NOMO-1 (cell line): ENCODE measurements at regions not wholly inside any gene's neighbourhood (a gene's known extent, or its start where the extent isn't known, plus 50 kb on each side); places are given as distances from the start of the nearest gene placed in this dataset.
"Not testable (repeated sequence)": the region's sequence is repeated elsewhere in the genome, so short reads cannot be mapped to it uniquely, and the experiment has no call there.

ENCODE experiments used
- DNase-seq, 2 experiments: peaks; one replicate each; lab custom pipeline; 2025; ENCODE audit not compliant: unreplicated experiment in 2 of 2; lab: John Stamatoyannopoulos, UW

DNA sequence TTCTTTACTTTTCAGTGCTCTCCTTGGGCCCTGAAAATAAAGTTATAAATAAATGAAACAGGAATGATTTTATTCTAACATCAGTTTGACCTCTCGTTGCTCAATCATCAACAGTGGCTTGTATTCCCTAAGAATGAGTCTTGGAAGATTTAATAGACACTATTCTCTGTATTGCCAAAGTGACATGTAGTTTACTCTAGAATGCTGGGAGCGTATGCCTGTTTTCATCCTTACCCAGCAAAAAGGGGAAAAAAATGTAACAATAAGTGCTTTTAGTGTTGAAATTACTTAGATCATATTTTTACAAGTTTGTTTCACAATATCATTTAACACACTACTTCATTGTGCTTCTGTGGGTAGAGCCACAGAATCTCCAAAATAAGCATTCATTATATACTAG, 240.6 kb upstream of the CWC22 start:
- no peak for DNase-seq

DNA sequence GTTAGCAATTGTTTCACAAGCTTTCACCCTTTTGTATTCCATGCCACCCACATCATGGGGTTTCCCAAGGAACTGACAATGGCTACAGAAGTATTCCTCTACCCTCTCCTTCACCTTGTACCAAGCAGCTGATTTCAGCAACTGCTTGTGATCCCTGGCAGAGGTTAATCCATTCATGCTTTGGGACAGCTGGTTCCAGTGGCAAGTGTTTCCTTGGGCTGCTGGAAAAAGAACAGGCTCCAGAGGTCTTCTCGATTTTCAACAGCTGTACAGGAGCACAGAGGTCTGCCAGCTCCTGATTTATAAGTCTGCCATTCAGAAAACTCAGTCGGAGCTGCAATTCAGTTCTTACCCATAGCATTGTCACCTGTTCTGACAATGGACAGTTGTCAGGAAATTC, 239.2 kb upstream of the CWC22 start:
- no peak for DNase-seq

DNA sequence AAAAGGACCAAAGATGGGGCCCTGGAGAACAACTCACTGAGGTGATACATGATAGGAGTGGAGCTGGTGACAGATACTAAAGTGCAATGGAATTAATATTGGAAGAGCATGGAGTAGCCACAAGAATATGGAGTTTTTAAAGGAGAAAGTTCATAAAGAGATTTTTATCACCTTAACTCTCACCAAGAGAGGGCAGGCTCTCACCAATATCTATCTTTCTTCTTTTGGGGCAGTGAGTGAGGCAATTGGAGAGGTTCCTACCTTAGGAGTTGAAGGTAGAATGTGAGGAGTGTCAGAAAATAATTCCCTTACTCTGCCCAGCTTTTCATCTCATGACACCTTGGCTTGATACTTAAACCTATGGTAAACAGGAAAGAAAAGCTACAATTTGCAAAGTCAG, 233.7 kb upstream of the CWC22 start:
- DNase-seq = peak in 1 of 2 experiments; percentile 14

DNA sequence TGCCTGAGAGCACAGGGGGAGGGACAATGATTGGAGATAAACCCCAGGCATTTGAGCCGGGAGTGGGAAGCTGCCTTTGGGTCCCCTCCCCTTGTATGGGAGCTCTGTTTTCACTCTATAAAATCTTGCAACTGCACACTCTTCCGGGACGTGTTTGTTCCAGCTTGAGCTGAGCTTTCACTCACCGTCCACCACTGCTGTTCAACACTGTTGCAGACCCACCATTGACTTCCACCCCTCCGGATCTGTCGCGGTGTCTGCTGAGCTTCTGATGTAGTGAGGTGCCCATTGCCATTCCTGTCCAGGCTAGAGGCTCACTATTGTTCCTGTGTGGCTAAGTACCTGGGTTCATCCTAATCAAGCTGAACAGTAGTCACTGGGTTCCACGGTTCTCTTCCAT, 231.6 kb upstream of the CWC22 start:
- DNase-seq = no peak

DNA sequence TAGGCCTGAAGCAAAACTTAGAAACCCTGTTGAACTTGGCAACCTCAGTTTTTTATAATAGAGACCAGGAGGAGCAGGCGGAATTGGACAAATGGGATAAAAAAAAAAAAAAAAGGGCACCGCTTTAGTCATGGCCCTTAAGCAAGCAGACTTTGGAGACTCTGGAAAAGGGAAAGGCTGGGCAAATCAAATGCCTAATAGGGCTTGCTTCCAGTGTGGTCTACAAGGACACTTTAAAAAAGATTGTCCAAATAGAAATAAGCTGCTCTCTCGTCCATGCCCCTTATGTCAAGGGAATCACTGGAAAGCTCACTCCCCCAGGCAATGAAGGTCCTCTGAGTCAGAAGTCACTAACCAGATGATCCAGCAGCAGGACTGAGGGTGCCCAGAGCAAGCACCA, 229.0 kb upstream of the CWC22 start:
- DNase-seq = not testable (repeated sequence)

DNA sequence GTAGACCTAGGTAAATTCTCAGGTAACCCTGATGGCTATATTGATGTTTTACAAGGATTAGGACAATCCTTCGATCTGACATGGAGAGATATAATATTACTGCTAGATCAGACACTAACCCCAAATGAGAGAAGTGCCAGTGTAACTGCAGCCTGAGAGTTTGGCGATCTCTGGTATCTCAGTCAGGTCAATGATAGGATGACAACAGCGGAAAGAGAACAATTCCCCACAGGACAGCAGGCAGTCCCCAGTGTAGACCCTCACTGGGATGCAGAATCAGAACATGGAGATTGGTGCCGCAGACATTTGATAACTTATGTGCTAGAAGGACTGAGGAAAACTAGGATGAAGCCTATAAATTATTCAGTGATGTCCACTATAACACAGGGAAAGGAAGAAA, 228.4 kb upstream of the CWC22 start:
- DNase-seq = not testable (repeated sequence)

DNA sequence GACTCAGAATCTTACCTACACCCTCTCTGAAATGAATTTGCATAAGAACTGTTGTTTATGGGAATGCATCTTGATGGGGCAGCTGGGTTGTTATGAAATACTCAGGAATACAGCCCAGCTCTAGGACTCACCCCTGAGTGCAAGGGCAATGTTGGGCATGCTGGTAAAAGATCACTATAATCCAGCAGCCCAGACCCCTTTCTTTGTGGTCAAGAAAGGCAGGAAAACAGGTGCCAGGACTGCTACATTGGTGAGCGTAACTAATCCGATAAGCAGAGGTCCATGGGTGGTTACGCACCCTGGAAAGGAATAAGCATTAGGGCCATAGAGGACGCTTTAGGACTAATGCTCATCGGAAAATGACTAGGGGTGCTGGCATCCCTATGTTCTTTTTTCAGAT, 227.9 kb upstream of the CWC22 start:
- not testable (repeated sequence) for DNase-seq

DNA sequence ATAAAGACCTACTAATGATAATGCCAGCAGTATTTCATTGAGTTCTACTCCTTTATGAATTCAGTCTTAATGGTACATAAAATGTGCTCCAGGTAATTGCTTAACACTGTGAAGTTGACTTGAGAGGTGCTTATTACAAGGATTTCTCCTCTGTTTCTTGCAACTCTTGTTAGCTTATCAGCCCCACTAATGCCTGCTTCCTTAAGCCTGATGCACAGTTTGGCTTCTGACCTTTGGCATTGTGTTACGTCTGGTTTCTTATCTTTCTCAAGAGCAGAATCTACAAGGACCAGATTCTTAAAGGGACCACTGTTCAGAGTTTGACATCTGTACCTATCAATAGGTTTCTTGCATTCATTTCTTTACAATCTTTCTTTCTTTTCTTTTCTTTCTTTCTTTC, 223.9 kb upstream of the CWC22 start:
- no peak for DNase-seq

DNA sequence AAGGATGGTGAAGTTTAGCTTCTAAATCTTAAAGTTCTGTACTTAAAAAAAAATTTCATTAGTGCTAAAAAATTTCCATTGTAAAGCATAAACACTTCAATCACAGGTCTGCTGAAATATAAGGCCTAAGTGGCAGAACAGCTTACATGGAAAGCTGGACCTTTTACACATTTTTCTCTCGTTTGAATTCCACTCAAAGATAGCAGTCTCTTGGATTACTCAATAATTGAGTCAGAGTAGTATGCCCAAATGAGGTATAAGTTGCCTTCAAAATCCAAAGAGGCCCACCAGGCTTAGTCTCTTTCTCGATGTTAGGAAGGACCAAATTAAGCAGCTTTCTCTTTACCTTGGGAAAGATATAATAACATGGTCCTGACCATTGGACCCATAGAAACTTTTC, 220.4 kb upstream of the CWC22 start:
- no peak for DNase-seq

DNA sequence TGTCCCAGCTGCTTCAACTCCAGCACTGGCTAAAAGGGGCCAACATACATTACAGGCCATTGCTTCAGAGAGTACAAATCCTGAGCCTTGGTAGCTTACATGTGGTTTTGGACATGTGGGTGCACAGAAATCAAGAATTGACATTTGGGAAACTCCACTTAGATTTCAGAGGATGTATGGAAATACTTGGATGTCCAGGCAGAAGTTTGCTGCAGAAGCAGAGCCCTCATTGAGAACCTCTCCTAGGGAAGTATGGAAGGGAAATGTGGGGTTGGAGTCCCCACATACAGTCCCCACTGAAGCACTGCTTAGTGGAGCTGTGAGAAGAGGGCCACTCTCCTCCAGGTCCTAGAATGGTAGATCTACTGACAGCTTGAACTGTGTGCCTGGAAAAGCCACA, 218.0 kb upstream of the CWC22 start:
- DNase-seq = no peak

DNA sequence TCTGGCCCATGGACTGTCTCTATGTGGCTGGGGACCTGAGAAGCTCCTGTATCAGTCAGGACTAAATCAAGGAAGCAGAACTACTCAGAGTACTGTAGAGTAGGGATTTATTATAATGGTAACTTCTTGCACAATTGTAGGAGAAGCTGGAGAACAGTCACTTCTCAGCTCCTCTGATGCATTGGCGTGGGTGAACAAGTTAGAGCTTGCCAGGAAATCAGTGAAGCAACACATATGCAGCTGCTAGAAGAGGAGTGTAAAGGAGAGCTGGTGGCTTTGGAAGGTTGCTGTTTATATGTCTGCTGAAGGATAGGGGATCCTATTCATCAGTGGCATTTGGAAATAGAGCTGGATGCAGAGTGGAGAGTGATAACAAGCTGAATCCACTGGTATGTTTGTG, 215.5 kb upstream of the CWC22 start:
- DNase-seq = peak in 1 of 2 experiments; percentile 61

DNA sequence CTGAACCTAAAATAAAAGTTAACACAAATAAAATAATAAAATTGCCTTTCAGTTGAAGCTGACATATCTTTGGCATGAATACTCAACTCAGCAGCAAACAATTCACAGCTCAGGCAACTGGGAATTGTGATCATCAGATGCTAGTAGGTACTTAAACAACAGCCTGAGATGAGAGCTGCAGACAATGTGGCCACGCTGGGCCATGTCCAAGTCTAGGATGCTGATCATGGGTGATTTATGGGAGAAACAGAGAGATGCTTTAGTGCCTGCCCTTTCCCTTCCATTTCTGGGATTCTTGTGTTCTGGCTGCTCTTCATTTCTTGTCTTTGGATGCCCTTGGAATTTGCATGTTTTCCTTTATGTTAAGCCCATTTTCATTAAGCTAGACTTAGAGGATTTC, 212.4 kb upstream of the CWC22 start:
- no peak for DNase-seq

DNA sequence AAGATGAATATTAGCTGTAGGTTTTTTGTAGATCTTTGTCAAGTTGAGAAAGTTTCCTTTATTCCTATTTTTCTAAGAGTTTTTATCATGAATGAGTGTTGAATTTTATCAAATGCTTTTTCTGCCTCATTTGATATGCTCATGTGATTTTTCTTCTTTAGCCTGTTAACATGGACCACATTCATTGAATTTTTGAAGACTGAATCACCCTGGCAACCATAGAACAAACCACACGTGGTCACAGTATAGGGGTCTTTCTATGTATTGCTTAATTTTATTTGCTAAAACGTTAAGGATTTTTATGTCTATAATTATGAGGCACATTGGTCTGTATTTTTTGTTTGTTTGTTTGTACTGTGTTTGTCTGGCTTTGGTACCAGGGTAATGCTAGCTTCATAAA, 201.7 kb upstream of the CWC22 start:
- no peak for DNase-seq

DNA sequence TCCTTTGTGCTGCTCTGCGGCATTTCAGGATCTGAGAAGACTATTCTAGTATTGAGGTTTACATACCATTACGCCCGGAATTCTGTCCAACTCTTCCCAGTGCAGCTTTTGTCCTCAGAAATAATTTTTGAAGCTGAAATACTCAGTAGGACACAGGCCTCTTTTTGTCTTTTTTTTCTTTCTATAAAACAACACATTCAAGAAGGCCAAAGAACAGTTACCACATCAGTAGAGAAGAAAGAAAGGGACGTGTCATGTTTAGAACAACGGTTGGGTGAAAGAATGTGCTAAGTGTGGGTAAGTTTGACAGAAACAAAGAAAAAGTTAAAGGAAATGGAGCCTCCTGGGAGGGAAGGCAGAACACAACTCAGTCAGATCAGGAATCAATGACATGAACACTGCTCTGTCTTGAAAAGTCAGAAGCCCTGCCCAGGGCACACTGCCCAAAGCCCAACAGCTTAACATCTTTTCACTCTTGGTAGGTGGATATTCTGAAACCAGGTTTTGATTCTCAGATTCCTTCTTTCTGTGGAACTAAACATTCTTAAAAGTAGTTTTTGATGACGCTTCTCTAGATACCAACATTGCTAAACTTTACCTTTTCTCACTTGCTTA, 198.6 kb upstream of the CWC22 start:
- no peak for DNase-seq

DNA sequence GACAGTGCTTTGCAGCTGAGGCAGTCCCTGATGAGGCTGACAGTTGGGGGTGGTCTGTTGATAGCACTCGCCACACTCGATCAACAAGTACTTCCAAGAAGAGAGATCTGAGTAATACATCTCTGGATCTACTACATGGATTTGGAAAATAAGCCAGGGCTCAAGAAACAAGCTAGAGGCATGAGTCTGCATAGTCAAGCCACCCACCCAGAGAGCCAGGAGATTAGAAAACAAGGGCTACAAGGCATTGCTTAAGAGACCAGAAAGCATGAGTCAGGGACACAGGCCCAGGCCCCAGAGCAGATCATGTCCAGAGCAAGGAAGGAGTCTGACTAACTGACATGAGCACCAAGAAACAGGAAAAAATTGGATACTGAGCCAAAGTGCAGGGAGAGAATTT, 196.9 kb upstream of the CWC22 start:
- DNase-seq = no peak

DNA sequence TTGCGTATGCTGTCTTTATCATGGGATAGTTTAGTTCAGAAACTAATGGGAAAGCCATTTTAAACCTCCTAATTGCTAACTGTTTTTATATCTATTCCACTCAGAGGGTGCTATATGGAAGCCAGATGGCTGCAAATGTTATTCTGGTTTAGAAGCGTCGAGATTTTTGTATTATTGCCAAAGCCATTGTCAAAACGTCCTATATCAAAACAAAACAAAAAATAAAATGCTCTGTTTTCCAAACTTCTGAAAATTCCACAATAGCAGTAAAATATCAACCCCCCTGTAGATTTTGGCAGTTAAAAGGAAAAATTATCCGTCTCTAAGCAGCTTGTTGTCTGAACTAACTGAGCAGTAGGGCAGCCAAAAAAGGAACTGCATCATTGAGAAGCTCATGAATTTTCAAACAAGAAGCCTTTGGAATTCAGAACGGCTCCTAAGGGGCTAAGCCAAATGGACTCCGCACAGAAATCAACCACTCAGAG, 195.4 kb upstream of the CWC22 start:
- DNase-seq = no peak

DNA sequence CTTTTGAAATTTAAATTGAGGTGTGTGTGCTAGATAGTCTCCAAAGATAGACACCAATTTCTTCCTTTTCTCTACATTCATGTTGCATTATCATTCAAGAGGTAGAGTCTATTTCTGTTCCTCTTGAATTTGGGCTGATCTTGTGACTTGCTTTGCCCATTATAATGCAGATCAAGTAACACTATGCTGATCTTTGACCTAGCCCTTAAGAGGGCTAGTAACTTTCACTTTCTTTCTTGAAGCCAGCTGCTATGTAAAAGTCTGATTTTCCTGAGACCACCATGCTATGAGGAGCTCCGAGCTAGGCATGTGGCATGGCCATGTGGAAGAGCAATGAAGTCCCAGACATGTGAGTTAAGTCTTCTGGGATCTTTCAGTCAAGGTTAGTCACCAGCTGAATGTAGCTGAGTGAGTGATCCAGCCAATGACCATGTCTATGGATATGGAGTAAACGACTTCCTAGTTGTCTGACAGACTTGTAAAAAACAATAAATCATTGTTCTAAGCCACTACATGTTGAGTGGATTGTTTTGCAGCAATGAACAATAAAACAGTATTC, 189.4 kb upstream of the CWC22 start:
- no peak for DNase-seq

DNA sequence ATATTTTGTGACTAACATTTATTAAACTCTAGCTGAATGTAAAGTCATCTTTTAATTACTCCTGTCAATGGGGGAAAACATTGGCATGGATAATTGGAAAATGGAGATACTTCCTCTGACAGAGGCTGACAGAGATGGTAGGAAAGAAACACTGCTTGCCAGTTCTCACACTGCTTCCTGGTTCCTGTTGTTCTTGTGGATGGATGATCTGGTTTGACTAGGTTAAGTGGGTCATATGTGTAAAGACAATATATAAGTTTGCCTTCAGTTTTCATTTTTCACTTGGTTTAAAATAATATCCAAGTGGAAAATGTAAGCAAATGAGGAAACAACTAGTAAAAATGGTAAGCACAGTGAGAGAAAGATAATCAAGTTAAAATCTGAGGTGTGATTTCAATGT, 188.8 kb upstream of the CWC22 start:
- no peak for DNase-seq

DNA sequence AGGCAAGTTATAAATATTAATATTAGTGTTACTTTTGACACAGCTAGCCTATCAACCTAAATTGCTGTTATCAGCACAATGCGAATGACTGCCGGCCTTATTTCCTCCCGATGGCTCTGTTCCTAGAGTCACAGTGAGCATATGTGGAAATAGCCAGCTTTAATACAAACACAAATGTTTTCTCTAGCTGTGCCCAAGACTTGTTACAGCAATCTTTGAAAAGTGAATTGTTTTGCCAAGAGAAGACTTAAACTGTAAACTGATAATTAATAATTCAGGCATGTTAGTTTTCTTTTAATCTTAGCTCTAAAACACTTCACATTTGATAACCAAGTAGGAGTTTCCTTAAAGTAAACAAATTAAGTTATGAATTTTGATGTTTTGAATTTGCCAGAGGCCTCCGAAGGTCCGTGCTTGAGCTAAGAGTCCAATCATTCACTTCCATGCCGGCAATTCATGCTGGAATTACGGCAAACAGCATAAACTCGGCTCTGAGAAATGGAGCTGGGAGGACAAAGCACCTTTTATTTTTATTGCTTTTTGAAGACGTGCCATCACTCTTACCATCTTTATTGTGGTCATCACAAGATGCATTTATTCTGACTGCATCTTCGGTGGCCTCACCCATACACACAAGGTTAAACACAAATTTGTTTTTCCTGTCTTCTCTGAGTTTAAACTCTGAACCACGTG, 184.5 kb upstream of the CWC22 start:
- DNase-seq = no peak

DNA sequence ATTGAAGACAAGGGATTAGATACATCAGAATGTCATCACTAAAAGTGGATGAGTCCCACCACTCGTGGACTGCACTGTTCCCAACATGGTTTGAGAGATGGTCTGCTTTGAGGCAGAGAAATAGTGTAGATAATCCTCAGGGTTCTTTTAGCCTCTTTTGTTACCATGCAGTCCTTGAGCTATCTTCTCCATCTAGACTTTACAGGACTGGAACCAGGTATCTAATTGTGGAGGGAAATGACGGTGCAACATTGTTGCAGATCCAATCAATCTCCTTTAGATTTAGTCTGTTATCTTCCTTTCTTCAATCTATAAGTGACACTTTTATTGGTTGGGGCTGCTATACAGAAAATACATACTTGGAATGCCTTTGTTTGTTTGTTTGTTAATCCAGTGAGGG, 183.8 kb upstream of the CWC22 start:
- DNase-seq = no peak

DNA sequence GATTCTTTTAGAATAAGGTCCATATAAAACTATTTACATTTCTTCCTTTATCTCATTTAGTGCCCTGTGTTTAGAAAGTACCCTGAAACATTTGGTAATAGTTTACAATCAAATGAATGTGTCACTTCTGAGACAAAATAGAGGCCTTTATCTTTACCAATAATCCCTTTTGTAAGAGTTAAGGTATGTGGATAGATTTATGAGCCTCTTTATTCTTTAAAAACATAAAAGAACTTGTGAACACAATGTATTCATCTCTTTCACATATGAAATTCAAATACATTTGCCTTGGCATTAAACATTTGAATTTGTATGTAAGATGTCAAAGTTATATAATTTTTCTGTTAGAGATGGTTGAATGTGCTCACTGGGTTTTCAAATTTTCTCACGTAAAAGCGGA, 180.5 kb upstream of the CWC22 start:
- DNase-seq = no peak

DNA sequence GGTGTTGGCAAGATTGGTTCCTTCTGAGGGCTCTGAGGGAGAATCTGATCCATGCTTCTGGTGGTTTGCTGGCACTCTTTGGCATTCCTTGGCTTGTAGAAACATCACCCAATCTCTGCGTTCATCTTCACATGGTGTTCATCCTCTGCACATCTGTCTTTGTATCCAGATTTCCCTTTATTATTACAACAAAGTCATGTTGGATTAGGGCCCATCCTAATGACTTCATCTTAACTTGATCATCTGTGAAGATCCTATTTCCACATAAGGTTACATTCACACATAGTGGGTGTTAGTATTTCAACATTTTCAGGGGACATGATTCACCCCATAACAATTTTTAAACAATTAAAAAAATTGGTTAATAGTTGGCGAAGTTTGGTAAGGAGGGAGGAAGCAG, 177.4 kb upstream of the CWC22 start:
- no peak for DNase-seq
